HG03045 (cell line): ENCODE measurements at regions not wholly inside any gene's neighbourhood (a gene's known extent, or its start where the extent isn't known, plus 50 kb on each side); places are given as distances from the start of the nearest gene placed in this dataset.

Experiments
- ATAC-seq: cut with Tn5 transposase; IDR thresholded peaks from one replicate; pipeline ENCODE4 v1.9.1; 2021; ENCODE audit warnings: mild to moderate bottlenecking, moderate library complexity; ENCODE audit not compliant: unreplicated experiment

- ATAC-seq = no peak
Measured at GRCh38 chr7:121575194-121575765, 179.2 kb upstream of the FAM3C start.

GRCh38 chr7:121574109-121574508, 178.0 kb upstream of the FAM3C start:
- no peak for ATAC-seq

DNA sequence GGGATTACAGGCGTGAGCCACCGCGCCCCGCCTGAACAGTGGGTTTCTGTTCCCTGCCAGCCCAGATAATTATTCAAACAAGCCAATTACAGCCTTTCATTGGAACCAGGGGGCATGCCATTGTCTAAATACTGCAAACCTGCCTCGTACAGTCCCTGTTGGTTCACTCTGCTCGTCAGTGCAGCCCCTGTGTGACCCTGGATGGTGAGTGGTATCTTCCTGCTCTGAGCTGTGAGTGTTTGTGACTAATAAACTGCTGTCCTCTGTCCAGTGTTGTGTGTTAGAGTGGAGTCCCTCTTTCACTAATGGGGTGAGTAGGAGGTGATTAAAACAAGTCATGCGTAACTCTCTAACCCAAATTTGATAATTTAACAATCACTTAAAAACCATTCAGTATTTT, 176.5 kb upstream of the FAM3C start:
- no peak for ATAC-seq

GRCh38 chr7:121570365-121570764, 174.3 kb upstream of the FAM3C start:
- no peak for ATAC-seq

DNA sequence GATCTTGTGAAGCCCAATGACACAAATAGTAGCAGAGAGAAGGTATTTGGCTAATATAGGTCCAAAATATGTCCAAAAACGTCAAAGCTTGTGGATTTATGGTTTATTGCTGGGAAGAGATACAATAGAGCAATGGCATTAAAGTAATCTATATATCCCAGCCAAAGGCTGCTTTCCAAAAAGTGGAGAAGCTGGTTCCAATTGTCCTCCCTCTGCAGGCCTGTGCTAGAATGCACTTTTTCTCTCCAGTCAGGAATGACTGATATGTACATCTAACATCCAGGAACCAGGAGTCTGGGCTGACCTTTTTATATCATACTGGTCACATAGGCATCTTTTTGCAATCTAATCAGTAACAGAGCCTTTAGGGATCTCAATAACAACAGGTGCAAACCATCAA, 167.1 kb upstream of the FAM3C start:
- ATAC-seq = no peak

GRCh38 chr7:121562259-121562658, 166.2 kb upstream of the FAM3C start:
- no peak for ATAC-seq

- no peak for ATAC-seq
Measured at GRCh38 chr7:121561717-121562116, 165.6 kb upstream of the FAM3C start.

DNA sequence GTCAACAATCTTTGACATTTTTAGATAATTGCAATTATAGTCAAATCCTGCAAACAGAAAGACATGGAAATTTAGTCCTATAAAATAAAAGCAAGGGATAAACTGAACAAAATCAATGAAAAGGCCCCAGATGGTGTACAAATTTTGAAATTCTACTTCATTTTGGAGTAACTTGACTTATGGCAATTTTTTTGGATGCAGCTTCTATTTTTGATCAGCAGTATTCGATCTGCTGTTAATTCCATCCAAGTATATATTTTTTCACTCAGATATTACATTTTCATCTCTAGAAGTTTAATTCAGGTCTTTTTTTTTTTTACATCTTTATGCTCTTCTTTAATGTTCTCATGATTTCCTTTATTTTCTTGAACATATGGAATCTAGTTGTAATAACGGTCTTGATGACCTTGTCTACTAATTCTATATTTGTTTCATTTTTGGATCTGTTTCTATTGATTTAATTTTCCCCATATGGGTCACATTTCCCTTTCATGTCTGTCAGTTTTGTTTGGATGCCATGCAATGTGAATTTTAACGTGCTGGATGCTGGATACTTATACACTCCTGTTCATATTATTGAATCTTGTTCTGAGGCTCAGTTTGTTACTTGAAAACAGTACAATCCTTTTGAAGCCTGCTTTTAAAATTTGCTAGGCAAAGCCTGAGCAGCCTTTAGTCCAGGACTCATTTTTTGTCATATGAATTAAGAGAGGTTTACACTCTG, 164.3 kb upstream of the FAM3C start:
- no peak for ATAC-seq

GRCh38 chr7:121558288-121558687, 162.2 kb upstream of the FAM3C start:
- ATAC-seq = no peak

- no peak for ATAC-seq
Measured at GRCh38 chr7:121557034-121557892, 161.2 kb upstream of the FAM3C start.

DNA sequence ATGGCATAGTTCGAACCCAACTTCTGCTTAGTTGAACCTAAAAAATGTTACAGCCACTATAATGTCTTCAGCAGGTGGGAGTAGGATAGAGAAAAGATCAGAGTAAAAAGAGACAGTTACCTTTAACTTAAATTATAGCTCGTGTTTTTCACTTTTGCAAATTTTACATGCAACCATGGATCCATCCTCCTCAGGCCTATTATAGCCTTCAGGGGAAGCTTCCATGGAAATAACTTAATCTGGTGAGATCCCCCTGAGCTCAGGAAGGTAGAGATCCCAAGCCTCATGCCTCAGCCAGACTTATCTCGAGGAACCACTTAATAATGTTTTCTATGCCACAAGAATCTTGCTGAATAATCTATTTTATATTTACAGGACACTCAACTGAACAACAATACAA, 159.4 kb upstream of the FAM3C start:
- no peak for ATAC-seq

DNA sequence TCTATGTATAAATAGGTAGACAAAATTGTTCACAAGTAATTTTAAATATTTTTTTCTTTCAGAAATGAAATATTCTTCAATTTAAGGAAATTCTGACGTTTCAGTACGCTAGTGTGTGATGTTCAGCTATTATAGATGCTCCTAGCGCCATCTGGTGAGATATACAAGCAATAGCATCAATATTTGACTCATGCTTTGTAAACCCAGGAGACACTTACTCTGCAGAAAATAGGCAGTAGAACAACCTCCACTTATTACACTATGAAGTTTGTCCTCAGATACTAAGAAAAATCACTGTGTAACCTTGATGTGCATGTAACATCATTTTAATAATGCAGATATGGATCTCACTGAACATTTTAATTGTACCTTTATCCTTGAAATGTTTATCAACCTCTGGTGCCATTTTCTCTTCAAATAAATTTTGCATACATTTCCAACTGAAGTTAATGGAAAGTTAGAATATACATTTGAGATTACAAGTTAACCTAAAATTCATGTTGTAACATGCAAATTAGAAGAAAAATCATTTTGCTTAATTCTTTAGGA, 151.5 kb upstream of the FAM3C start:
- peak; percentile 73 for ATAC-seq

DNA sequence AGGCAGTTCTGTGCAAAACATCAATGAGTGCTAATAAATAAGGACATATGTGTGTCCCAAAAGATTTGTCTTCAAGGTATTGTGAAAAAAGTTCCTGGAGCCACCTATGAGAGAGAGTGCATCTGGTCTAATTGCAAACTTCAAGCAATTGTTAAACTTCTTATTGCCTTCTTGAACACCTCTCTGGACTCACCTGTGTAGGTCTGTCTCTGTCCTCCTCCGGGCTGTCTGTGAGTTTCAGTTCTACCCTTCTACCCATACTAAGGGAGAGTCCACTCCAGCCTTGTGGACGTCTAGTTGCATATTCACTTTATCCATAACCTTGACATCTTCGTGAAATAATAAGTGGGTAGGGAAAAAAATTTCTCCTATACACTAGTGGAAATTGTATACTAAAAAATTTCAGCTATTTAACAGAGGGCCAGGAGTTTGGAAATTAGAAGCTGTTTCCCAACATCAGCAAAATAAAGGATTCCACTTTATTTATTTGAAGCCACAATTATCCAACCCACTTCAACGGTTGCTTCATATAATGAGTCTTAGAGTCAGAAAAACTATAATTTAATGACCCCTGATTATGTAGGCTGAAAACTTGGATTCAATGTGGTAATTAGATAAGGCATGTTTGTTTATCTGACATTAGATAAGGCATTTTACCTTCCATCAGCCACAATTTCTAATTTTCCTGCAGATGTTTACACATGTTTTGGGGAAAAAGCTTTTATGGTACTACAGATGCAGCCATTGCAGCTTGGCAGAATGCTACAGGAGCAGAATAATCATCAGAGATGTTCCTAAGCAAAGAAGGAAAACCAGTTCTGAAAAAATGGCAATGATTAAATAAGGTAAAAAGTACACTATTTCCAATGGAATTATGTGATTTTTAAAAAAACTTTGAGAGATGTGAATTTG, 150.8 kb upstream of the FAM3C start:
- ATAC-seq = no peak

- ATAC-seq = no peak
Measured at GRCh38 chr7:121545418-121545817, 149.3 kb upstream of the FAM3C start.

DNA sequence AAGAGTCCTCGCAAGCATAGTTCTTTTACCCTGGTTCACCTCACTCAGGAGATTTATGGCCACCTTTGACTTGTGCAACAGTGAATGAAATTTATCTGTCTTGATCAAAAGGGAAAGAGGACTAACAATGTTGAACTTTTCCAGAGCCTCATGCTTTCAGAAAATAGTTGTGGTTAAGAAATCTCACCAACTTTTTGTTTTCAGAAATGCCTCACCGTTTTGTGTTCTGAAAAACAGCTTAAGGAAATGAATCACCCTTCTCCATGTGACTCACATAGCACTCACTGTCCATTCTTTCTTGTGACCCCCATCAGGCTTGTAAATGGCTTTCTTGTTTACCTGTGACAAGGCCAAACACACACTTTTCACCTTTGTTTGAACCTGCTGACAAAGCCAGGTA, 148.6 kb upstream of the FAM3C start:
- ATAC-seq = peak; percentile 60

DNA sequence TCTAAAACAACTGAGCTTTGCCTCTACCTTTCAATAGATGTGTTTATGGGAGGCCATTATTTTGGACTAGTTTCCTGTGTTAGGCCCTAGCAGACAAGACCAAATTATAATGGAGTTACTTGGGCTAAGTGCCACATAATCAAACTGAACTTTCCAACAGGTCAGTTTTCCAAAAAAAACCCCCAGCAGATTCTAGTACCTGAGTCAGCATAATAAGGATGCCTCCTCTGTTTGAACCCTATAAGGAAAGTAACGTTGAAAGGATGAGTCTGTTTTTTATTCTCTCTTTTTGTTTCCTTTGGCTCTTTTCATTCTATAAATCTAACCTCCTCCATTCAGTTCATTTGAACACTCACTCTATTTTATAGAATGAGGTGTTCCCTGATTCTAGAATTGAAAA, 148.1 kb upstream of the FAM3C start:
- no peak for ATAC-seq

DNA sequence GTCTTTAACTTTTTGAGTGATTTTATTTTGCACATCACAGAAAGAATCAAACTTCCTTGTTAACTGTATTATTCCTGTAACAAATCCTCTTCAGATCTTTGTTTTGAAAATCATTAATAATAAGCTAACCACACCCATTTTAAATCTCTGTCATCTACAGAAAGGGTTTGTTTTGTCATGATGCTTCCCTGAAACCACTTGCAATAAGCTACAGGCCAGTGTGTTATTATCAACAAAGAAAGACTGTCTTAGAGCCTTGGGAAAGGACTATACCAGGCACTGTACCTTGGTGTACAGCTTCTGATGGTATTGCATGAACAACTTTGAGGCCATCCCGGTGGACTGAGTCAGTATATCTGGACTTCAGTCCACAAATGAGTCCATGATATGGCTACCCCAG, 145.3 kb upstream of the FAM3C start:
- no peak for ATAC-seq

DNA sequence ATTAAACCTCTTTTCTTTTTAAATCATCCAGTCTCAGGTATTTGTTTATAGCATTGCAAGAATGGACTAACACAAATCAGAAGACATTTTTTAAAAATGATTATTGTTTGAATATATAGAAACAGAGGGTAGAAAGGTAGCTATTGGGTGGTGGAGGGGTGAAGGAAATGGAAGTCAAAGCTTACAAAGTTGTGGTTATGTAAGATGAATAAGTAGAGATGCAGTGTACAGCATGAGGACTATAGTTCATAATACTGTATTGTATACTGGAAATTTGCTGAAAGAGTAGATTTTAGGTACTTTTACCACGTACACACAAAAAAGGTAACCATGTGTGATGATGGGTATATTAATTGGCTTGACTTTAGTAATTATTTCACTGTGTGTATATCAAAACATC, 144.0 kb upstream of the FAM3C start:
- ATAC-seq = no peak

DNA sequence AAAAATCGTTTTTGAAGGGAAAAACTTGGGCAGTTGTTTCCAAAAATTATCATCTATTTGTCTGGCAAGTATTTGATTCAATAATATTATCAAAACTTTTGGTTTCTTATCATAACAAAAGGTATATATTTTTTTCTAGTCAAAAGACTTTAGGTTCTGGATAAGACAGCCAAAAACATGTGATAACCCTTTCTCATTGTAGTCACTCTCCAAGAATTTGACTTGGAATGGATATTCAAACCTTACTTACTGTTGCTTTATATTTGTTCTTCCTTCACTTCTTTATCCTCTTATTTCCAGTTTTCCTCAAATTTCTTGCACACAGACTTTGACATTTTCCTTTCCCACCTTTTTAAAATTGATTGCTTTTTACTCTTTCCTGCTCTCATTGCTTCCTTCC, 140.9 kb upstream of the FAM3C start:
- ATAC-seq = no peak

GRCh38 chr7:121531175-121532070, 135.3 kb upstream of the FAM3C start:
- ATAC-seq = no peak
